Stimulated activated CD4-positive, alpha-beta T cell treated with anti-CD3 and anti-CD28 coated beads, Interleukin-1b, Interleukin-23, amount 100 ng/mL, for 24 hours (primary cell): ENCODE measurements at regions not wholly inside any gene's neighbourhood (a gene's known extent, or its start where the extent isn't known, plus 50 kb on each side); places are given as distances from the start of the nearest gene placed in this dataset.
"Not testable (repeated sequence)": the region's sequence is repeated elsewhere in the genome, so short reads cannot be mapped to it uniquely, and the experiment has no call there.

Source experiments
- DNase-seq, 4 experiments: peaks; one replicate each; pipeline ENCODE4 v3.0.0-alpha.2; 2020; ENCODE audit warnings: low read depth in 4 of 4, low spot score in 1 of 4

DNA sequence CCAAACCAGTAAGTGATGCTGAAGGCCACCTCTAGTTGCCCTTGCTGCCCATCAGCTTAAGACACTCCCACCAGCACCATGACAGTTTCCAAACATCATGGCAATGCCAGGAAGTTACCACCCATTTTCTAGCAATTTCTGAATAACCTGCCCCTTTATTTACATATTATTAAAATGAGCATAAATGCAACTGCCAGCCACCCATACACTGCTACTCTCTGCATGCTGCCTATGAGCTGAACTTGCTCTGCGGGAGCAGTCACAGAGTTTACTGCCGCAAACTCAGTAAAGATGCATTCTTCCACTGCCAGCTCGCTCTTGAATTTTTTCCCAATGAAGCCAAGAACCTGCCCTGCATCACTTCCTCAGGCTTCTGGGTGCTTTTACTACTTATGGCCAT is 212.6 kb downstream of the SH2D4B start:
- DNase-seq: no peak

DNA sequence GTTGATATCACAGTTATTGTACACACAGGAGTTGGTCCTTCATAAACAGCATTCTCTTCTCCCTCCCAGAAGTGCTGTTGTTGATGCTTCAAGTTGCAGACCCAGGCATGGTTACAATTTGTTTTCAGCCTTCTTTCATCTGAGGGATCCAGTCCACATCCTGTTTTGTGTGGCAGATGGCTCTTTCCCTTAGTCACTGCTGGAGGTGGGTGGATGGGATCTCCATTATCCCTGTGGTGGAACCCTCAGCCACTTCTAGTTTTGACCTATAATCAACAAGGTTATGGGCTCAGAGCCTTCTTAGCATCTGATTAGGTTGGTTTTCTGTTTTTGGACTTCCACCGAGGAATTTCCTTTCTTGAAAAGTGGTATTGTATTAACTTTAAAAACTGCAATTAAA is 214.2 kb downstream of the SH2D4B start:
- DNase-seq: no peak

DNA sequence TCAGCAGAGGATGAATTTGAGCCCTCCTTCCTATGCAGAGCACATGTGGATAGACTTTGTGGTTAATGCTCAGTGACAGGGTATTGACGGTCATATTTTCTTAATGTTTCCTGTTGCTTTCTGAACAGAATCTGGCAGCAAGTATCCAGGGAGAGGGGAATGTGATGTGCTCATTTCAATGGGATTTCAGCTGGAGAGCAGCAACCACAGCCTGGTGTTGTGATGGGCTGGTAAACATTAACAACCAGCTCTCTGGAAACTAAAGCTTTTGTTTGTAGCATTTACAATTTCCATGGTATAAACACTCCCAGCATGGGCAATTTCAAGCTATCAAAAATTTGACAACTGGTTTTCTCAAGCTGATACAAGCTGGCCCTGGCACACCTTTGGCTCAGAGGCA is 215.9 kb downstream of the SH2D4B start:
- DNase-seq: no peak

DNA sequence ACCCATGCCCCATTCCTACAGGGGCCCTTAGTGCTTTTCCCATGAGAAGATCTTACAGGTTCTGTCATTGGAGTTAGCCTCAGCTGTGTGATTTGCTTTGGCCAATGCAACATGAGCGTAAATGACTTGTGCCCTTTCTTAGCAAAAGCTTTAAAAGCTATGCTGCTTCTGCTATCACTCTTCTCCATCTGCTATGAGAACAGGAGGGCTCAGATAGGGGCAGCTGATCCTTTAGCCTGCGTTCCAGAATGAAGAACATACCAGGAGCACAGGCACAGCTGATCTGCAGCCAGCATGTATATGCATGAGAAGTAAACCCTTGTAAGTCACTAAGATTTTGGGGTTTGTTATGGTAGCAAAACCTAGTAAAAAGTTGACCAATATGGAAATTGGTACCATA is 218.2 kb downstream of the SH2D4B start:
- no peak for DNase-seq

DNA sequence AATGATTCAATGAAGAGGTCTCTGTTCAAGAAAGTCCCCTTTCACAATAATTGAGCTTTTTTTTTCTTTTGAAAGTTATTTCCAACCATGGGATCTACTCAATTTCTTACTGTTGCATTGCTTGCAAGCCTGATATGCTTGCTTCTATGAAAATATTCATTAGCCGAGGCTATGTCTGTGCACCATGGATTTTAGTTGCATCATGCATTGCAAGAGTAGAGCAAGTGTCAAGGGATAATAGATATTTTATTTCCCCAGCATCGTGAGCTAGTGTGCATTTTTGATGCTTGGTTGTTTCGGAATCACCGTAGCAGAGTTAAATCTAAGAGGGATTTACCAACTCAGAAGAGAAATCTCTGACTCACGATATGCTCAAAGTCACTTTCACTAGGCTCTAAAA is 222.0 kb downstream of the SH2D4B start:
- DNase-seq: no peak

DNA sequence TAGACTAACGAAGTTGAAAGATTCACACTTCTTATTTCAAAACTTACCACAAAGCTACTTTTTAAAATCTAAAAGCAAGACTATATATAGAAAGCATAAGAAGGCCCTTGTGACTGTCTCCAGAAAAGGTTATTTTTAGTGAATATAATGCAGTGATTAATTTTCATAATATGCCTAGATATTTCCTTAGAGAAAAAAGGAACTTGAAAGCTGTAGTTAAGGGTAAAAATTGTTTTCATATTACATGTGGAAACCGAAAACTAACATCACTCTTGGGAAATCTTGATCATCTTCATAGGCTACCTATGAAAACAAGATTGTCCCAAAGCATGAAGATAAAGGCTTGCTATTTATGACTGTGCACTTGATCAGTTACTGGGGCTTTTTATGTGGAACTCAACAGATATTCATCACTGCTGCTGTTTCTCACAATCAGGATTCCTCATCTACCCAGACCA is 223.2 kb downstream of the SH2D4B start:
- DNase-seq: no peak

DNA sequence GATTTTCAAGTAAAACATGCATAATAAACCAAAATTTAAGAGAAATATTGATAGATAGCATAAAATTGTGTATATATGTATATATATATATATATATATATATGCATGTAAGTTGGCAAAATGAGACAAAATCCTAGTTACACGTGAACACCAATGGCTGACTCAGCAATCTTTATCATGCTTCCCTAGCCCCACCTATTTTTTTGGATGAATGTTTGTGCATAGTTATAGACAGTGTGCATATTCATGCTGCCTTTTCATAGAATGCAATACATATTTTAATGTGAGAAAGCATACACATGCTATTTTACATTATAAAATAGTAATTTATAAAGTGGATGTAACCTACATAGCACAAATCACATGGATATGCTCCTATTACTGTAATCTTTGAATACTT is 230.3 kb downstream of the SH2D4B start:
- DNase-seq: no peak

DNA sequence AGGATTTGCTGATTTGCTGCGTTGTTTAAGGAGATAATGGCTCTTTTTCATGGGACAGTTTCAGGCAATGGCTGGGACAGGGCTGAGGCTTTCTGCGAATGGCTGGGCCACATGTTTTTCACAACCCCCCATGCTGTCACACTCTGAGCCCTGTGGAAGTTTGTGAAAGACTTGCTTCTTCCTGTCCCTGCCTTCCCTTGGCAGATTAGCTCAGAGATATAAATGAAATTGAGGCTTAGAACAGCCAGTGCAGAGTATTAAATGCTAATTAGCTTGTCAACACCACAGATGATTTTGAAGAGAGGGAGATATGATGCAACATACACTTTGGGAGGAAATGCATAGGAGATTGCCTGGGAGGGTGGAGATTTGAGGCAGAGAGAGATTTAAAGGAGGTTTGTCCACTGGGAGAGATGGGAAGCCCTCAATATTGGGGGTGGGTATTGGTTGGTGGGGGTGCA is 232.0 kb downstream of the SH2D4B start:
- no peak for DNase-seq

DNA sequence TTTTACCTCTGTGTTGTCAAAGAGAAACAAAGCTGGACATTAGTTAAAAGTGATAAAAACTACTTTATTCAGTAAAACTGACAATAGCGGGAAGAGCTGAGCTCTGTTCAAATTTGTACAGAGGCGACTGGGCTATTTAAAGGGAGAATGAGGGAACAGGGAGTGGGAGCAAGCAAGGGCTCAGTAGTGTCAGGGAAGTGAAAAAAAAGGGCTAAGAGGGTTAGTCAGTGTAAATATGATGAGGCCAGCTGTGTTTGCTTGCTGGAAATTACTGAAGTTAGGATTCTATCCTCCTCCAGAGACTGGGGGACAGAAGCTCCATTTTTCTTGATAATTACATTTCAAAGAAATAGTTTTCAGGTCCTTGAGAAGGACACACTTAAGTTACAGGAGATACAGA is 232.5 kb downstream of the SH2D4B start:
- no peak for DNase-seq

DNA sequence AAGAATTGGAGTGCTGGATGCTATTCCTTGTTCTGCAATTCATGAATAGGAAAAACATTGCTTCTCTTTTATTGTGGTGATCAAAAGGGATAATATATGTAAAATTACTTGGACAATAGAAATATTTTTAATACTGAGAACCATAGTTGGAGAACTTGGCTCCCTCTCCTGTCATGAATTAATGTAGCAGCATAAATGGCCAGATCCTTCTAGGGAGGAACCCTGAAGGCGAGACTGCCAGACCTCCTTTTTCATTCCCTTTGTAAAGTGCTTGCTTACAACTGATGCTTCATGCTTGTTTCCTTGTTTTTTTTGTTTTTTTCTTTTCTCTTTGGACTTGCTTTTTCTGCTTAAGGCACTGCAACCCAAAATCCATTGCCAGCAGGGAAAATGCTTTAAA is 233.6 kb downstream of the SH2D4B start:
- no peak for DNase-seq

DNA sequence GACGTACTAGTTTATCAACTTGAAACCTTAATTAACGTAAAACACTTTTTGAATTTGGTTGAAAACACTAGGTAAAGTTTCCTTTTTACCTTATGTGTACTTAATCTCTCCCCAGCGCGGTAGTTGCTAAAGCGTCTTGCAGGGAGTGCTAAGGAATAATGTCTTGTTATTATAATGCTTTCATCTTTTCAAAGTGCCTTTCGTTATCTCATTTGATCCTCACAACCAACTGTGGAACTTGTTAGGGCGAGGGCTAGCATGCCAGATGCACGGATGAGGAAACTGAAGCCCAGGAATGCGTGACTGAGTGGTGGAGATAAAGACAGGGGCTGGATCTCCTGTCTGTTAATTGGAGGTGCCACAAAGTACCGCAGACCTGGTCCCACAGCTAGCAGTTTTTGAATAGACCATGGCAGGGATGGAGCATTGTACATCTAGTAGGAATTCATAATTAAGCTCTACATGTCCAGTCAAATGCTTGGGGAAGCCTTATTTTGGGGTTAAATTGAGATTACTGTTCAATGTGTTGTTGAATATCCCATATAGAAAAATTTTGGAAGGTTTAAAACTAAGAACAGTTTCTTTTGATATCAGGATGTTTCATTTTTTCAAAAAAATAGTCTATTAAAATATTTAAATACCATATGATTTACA is 234.3 kb downstream of the SH2D4B start:
- DNase-seq: no peak

DNA sequence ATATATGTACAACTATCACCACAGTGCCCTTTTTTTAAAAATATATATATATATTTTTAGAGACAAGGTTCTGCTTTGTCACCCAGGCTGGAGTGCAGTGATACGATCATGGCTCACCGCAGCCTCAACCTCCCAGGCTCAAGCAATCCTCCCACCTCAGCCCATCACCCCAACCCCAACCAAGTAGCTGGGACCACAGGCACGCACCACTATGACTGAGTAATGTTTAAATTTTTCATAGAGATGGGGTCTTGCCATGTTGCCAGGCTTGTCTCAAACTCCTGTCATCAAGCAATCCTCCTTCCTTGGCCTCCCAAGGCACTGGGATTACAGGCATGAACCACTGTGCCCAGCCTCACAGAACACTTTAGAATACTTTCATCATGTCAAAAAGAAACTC is 234.9 kb downstream of the SH2D4B start:
- no peak for DNase-seq

DNA sequence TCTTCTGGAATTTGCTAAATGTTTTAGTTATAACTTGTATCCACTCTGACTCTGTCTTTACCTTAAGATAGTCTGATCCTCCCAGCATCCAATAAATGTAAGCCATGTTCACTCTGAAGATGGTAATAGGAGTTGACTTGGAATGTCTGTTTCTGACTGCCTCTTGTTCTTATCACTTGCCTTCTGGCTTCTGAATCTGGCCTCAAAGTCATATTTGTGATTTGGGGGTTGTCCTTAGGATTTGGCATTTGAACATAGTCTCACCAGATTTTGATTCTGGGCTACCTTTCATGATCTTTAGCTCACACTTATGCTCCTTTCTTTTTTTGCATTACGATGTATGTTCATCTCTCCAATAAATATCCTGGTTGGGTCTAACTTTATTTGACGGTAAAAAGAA is 247.0 kb downstream of the SH2D4B start:
- DNase-seq: no peak

DNA sequence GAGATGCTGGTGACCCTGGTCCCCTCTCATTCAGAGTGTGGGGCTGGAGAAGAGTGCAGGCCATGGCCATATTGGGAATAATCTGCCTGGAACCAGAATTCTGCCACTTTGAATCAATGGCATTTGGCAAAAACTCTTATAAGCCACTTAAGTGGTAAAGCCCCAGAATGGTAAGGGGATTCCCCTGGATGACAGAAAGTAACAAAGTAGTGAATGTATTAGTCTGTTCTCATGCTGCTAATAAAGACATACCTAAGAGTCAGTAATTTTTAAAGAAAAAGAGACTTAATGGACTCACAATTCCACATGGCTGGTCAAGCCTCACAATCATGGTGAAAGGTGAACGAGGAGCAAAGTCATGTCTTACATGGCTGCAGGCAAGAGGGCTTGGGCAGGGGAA is 248.6 kb downstream of the SH2D4B start:
- DNase-seq: no peak

DNA sequence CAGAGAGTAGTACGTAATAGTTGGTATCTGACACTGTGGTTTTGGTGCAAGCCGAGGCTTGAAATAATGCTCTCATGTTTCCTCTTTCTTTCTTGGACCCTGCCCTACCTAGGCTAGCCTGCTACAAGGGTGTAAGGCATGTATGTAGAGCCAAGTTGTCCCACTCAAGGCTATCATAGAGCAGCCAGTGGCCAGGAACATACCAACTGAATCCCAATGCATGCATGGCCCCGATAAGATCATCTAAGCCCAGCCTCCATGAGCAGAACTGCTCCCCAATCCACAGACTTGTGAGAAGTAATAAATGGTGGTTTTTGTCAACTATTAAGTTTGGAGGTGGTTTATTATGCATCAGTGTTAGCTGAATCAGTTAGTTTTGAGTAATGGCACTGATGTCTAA is 250.2 kb downstream of the SH2D4B start:
- DNase-seq: no peak

DNA sequence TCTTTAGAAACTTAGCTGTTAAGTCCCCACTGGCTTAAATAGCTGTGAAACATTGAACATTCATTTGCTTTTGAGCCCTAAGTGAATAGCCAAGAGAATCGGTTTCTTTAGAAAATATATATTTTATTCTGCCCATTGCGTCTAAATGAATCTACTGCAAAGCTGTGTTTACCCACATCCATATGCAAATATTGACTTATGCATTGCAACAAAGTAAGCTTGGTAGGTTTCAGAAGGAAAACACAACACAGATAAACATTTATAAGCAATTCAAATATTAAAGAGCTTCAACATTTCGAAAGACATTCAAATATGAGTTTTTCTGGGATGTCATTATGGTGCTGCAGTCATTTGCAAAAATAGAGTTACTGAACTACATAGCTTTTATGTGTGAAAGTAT is 257.3 kb downstream of the SH2D4B start:
- DNase-seq: no peak

DNA sequence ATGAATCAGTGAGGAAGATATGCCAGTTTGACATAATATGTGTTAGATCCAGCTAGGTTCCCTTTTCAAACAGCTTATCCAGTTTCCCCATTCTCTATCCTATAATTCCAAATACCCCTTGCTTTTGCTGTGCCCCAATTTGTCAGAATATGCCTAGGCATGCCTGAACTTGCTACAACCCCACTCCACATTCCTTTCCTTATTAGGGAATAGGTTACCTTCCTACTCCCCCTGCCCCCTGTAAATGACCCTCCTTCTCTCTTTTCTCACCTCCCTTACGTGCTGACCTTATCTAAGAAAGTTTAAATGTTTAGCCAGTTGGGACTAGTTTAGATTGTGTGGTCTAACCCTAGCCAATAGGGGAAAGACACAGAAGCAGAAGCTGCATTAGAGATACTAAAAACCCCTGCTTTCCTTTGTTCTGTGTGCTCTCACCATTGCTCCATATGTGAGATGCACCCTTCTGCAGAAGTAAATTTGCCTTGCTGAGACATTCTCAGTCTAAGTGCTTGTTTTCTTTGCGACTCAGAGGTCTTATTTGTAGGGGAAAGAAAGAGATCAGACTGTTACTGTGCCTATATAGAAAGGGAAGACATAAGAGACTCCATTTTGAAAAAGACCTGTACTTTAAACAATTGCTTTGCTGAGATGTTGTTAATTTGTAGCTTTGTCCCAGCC is 267.8 kb downstream of the SH2D4B start:
- DNase-seq: no peak

DNA sequence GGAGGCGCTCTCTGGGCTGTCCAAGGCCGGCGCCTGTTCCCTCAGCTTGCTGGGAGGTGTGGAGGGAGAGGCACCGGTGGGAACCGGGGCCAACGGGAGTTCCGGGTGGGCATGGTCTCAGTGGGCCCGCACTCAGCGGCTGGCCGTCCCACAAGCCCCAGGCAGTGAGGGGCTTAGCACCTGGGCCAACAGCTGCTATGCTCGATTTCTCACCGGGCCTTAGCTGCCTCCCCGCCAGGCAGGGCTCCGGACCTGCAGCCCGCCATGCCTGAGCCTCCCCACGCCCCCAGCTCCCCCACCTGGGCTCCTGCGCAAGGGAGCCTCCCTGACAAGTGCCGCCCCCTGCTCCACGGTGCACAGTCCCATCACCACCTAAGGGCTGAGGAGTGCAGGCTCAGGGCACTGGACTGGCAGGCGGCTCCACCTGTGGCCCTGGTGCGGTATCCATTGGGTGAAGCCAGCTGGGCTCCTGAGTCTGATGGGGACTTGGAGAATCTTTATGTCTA is 276.5 kb downstream of the SH2D4B start:
- no peak for DNase-seq

DNA sequence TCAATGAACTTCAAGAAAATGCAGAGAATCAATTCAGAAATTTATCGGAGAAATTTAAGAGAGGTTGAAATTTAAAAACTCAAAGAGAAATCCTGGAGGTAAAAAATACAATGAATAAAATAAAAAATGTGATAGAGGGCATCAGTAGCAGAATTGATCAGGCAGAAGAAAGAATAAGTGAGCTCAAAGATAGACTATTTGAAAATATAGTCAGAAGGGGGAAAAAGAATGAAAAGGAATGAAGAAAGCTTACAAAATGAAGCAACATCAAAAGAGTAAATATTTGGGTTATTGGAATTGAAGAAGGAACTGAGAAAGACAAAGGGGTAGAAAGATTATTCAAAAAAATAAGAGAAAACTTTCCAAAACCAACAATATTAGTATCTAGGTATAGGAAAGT is 291.4 kb downstream of the SH2D4B start:
- no peak for DNase-seq

DNA sequence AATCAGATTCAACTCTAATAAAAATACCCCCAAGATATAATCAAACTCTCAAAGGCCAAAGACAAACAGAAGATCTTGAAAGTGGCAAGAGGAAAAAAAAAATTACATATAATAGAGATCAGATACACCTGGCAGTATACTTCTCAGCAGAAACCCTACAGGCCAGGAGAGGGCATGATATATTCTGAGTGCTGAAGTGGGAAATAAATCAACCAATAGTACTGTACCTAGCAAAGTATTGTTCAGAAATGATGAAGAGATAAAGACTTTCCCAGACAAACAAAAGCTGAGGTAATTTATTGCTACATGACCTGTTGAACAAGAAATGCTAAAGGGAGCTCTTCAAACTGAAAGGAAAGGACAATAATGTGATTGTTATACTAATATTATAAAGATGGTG is 291.9 kb downstream of the SH2D4B start:
- no peak for DNase-seq

DNA sequence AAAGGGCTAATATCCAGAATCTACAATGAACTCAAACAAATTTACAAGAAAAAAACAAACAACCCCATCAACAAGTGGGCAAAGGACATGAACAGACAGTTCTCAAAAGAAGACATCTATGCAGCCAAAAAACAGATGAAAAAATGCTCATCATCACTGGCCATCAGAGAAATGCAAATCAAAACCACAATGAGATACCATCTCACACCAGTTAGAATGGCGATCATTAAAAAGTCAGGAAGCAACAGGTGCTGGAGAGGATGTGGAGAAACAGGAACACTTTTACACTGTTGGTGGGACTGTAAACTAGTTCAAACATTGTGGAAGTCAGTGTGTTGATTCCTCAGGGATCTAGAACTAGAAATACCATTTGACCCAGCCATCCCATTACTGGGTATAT is 295.0 kb downstream of the SH2D4B start:
- DNase-seq: not testable (repeated sequence)

DNA sequence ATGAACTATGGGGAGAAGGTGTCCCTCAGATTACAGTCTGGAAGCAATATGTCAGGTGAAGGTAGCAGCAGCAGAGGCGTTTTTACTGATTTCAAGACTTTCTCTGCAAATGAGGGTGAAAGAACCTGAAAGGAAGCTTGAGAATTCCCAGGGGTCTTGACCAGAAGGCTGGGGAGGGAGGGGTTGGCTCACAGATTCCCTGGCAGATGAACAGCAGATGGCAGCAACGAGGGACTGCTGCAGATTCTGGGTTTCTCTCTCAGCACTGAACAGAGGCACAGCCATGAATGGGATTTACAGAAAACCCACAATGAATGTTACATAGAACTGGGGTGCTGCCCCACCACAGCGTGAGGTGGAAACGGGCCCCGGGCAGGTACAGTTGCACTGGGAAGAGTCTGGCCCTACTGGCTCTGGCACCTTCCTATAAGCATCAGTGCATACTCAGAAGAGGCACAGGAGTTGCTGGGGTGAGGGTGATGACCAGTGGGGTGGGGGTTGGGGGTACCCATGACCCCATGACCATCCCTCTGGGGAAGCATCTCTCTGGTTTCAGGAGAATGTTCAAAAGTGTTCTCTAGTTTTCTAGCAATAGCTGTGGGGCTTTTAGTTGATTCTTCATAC is 317.8 kb downstream of the SH2D4B start:
- DNase-seq: no peak
